ENCODE measurements at regions not wholly inside any gene's neighbourhood (a gene's known extent, or its start where the extent isn't known, plus 50 kb on each side); places are given as distances from the start of the nearest gene placed in this dataset.
A peak's percentile ranks its signal among the peaks of the same experiment; 100 is the strongest.

DNA sequence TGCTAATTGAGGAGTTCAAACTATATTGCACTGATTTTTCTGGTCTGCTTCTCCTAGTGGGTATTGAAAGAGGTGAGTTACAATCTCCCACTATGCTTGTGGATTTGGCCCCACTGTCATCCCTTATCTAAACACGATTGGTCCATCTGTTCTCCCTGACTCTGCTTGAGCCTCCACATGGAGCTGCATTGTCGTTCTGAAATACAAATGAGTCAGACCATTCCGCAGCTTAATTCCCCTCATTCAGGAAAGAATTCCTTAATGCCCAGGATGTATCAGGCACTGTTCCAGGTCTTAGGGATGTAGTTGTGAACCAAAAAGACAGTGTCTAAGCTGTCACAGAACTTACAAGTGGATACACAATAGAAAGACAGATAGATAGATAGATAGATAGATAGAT lies 461.9 kb downstream of the QKI start:
- TF ChIP-seq, protein P1, sequence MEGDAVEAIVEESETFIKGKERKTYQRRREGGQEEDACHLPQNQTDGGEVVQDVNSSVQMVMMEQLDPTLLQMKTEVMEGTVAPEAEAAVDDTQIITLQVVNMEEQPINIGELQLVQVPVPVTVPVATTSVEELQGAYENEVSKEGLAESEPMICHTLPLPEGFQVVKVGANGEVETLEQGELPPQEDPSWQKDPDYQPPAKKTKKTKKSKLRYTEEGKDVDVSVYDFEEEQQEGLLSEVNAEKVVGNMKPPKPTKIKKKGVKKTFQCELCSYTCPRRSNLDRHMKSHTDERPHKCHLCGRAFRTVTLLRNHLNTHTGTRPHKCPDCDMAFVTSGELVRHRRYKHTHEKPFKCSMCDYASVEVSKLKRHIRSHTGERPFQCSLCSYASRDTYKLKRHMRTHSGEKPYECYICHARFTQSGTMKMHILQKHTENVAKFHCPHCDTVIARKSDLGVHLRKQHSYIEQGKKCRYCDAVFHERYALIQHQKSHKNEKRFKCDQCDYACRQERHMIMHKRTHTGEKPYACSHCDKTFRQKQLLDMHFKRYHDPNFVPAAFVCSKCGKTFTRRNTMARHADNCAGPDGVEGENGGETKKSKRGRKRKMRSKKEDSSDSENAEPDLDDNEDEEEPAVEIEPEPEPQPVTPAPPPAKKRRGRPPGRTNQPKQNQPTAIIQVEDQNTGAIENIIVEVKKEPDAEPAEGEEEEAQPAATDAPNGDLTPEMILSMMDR (IDR thresholded peaks at IDR 0.05; ENCODE audit: low read length, missing control alignments) = no peak
- no peak for DNase-seq (ENCODE audit: low read depth)
- no peak overlapping the region for H3K4me3 ChIP-seq (replicated peaks; ENCODE audit: low read depth, low read length)

DNA sequence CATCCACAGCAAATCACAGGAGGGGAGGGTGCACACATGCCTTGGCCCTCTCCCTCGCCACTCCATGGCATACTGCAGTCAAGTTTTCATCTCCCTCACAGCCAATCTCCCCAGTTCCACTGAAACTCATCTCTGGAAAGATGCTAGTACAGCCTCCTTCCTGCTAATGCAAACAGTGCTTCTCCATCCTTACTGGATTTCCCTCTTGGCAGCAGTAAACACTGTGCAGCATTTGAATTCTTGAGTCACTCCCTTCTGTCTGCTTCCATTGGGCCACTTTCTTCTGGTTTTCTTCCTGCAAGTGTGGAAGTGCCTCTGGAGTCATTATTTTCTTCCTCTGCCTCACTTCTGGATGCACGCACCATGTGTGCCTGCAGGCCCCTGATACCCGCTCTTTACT lies 460.3 kb downstream of the QKI start:
- DNase-seq (ENCODE audit: low read depth) = no peak
- TF ChIP-seq, protein P1 (IDR thresholded peaks at IDR 0.05; ENCODE audit: low read length, missing control alignments) = no peak
- no peak overlapping the region for H3K4me3 ChIP-seq (replicated peaks; ENCODE audit: low read depth, low read length)

DNA sequence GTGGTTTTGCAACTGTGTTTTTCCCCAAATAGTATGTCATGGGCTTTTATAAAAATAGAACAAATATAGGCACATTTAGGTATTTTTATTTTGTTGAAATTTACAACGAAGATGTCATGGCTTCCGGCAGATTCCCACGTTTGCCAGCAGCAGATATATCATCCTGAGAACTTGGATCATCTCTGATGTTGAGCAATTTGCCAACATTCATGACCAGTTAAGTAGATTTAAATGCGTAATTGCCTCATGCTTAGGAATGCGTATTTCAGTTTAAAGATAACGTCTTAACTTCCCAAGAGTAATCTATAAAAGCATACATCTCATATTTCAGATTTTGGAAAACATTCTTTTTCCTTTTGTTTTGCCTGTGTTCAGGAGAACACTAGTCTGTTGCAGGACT lies 457.8 kb downstream of the QKI start:
- TF ChIP-seq, protein P1 (IDR thresholded peaks at IDR 0.05; ENCODE audit: low read length, missing control alignments) = no peak
- H3K4me3 ChIP-seq (replicated peaks; ENCODE audit: low read depth, low read length) = no peak overlapping the region
- peak; percentile 89 for DNase-seq (ENCODE audit: low read depth)

- TF ChIP-seq, protein P1 (IDR thresholded peaks at IDR 0.05; ENCODE audit: low read length, missing control alignments) = no peak
- no peak for DNase-seq (ENCODE audit: low read depth)
- no peak overlapping the region for H3K4me3 ChIP-seq (replicated peaks; ENCODE audit: low read depth, low read length)
Measured at GRCh38 chr6:163871616-163872015, 457.1 kb downstream of the QKI start.

DNA sequence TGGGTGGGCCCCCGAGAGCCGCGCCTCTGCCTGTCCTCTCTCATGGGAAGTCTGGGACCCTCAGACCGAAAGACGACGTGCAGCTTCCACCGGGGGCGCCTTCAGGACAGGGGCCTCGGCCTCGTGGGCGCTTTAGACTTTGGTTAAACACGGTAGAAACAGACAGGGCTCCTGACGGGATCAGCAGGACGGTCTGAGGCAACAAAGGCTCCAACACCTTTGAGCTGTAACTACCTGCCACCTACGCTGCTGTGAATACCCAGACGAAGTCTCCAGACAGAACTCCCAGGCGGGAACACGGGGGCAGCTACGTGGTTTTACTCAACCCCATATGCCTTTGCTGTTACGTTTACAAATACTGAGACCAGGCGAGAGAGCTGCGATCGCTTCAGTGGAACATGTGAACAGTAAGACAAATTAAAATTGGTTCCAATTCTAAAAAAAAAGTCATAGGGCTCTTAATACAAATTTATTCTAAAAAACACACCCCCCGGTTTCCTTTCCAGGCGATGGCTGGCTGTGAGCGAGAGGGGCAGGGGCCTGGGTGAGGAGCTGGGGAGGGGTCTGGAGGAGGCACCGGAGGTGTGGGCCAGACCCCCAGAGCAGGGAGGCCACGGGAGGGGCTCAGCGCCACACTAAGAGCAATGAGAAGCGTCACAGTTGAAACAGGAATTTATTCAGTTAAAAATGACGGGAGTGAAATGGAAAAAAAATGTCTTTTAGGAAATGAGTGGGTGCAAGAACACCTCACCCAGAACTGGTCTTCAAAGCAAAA lies 453.2 kb downstream of the QKI start:
- DNase-seq (ENCODE audit: low read depth) = no peak
- H3K4me3 ChIP-seq (replicated peaks; ENCODE audit: low read depth, low read length) = no peak overlapping the region
- TF ChIP-seq, protein P1 (IDR thresholded peaks at IDR 0.05; ENCODE audit: low read length, missing control alignments) = no peak

GRCh38 chr6:163866192-163866591 lies 451.7 kb downstream of the QKI start:
- TF ChIP-seq, protein P1 (IDR thresholded peaks at IDR 0.05; ENCODE audit: low read length, missing control alignments) = no peak
- no peak for DNase-seq (ENCODE audit: low read depth)
- no peak overlapping the region for H3K4me3 ChIP-seq (replicated peaks; ENCODE audit: low read depth, low read length)

- no peak for DNase-seq (ENCODE audit: low read depth)
- no peak overlapping the region for H3K4me3 ChIP-seq (replicated peaks; ENCODE audit: low read depth, low read length)
- TF ChIP-seq, protein P1 (IDR thresholded peaks at IDR 0.05; ENCODE audit: low read length, missing control alignments) = no peak
Measured at GRCh38 chr6:163863565-163863964, 449.0 kb downstream of the QKI start.
